Activated naive CD4-positive, alpha-beta T cell treated with anti-CD3 and anti-CD28 coated beads for 36 hours (primary cell): ENCODE measurements at regions not wholly inside any gene's neighbourhood (a gene's known extent, or its start where the extent isn't known, plus 50 kb on each side); places are given as distances from the start of the nearest gene placed in this dataset.
"Not testable (repeated sequence)": the region's sequence is repeated elsewhere in the genome, so short reads cannot be mapped to it uniquely, and the experiment has no call there.

ENCODE experiments used
- CTCF ChIA-PET: fragments of 350-600 bp; sonication (Branson Sonifier 250); formaldehyde crosslinking; loops from one replicate; lab custom pipeline; 2021; ENCODE audit warnings: antibody characterized with exemption; lab: Charles Lee
- DNase-seq: peaks from one replicate; pipeline ENCODE4 v3.0.0-alpha.2; 2020
- H3K27ac Mint-ChIP-seq: one replicate; pipeline ENCODE4 v1.8.0; 2021; ENCODE audit warnings: mild to moderate bottlenecking, mixed read lengths
- H3K27me3 Mint-ChIP-seq: one replicate; pipeline ENCODE4 v1.8.0; 2021; ENCODE audit warnings: low read depth, mixed read lengths
- H3K36me3 Mint-ChIP-seq: one replicate; pipeline ENCODE4 v1.8.0; 2021; ENCODE audit warnings: low read depth, mixed read lengths
- H3K4me1 Mint-ChIP-seq: one replicate; pipeline ENCODE4 v1.8.0; 2021; ENCODE audit warnings: low read depth, mixed read lengths
- H3K4me3 Mint-ChIP-seq: one replicate; pipeline ENCODE4 v1.8.0; 2021; ENCODE audit warnings: mild to moderate bottlenecking, moderate library complexity, mixed read lengths
- H3K9me3 Mint-ChIP-seq: one replicate; pipeline ENCODE4 v1.8.0; 2021; ENCODE audit warnings: mixed read lengths
- intact Hi-C: fragments of 100-400 bp; cut with micrococcal nuclease; formaldehyde crosslinking; loops from one replicate; pipeline ENCODE4 v1.15.1; 2023

DNA sequence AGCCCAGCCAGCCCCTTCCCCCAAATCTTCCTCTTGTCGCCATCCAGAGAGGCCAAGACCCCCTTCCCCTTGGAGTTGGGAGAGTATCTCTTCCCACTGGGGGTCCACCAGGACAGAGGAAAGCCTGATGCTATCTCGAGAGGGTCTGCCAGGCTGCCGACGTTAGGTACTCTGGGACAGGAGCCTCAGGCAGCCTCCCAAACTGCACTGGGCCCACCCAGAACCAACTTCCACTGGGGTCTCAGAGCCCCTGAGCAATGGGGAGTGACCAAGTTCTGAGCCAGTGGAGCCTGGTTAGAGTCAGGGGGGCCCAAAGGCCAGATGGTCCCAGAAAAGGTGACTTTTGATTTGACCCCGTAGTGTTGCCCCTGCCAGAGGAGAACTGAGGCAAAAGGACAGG is 189.1 kb downstream of the INHBB start:
- Mint-ChIP-seq H3K4me1 (no peaks in the 10 kb centered on the region), H3K27me3 (no peaks in the 10 kb centered on the region), H3K36me3 (no peaks in the 10 kb centered on the region), H3K4me3 (no peak overlapping the region), H3K27ac (no peak overlapping the region), H3K9me3 (no peaks in the 10 kb centered on the region)
- intact Hi-C loops, result no loop called here
- no peak for DNase-seq
- CTCF ChIA-PET, result no interaction called here

DNA sequence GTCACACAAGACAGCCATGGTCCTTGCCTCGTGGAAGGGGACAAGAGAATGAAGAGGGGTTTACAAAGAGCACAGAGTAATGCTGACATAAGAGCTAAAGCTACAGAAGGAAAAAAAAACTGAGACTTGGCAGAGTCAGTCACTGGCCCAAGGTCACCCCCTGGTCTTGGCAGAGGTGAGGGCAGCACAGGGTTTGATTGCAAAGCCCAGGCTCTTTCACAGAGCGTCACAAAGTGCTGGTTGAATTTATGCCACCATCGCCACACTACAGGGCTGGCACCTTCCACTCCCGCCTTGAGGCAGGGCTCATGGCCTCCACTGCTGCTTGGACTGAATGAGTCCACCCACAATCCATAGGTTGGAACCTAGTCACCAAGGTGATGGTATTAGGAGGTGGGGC is 190.2 kb downstream of the INHBB start:
- Mint-ChIP-seq H3K27me3 (no peaks in the 10 kb centered on the region), H3K27ac (no peak overlapping the region), H3K36me3 (no peaks in the 10 kb centered on the region), H3K4me1 (no peaks in the 10 kb centered on the region), H3K9me3 (no peaks in the 10 kb centered on the region), H3K4me3 (no peak overlapping the region)
- intact Hi-C loops, result no loop called here
- DNase-seq, result no peak
- CTCF ChIA-PET, result no interaction called here

DNA sequence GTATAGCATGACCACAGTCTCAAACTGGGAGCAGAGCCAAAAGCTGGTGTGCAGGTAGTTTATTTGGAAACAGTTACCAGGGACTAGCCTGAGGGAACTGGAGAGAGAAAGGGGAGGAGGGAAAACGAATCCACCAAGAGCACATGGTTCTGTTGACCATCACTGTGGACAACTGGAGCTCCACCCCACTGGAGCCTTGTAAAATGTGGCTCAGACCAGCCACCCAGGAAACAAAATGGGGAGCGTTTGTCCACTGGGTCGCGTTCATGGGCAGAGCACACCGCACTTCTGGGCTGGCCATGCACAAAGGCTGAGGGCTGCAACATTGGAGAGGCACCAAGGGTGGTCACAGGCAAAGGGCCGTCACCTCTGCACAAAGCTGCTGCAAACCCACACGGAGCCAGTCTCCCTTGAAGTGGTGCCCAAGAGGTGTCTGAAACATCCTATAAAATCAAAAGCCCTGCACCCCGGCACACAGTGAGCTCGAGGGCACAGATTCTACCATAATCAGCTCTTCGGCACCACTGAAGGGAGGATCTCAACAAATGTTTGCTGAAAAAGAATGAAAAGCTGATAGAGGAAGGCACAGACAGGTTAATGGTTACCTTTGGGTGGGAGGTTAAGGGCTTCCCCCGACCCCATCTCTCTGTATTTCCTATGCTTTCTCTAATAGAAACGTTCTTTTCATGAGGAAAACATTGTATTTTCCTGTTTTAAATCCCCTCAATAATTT is 192.9 kb downstream of the INHBB start:
- DNase-seq, result no peak
- intact Hi-C loops, result no loop called here
- Mint-ChIP-seq H3K9me3 (no peaks in the 10 kb centered on the region), H3K4me3 (no peak overlapping the region), H3K36me3 (no peaks in the 10 kb centered on the region), H3K4me1 (no peaks in the 10 kb centered on the region), H3K27ac (no peak overlapping the region), H3K27me3 (no peaks in the 10 kb centered on the region)
- CTCF ChIA-PET, result interaction anchor here (1.0 kb wide), 1 partner anchor 14 kb away, joined by 4 read pairs; no protein-coding TSS in a partner anchor

DNA sequence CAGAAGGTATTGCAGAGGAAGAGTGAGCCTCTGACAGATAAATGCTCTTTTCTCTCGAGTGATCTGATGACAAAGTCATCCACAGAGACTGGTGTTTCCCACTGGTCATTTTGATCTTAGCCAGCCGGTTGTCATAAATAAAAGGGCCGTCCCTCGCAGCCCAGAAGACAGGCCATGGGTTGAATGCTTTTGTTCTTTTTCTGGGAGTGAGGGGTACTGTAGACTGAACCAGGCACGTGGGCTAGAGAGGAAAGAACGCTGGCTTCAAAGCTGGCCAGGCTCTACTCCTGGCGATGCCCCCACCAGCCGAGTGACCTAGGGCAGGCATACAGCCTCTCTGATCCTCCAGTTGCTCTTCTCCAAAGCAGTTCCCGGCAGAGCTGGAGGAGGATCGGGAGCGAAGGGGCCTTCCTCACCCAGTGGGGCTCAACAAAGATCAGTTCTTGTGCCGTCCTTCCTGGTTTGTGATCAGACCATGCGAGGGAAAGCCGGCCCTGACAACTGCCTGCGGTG is 193.5 kb downstream of the INHBB start:
- CTCF ChIA-PET, result no interaction called here
- intact Hi-C loops, result no loop called here
- Mint-ChIP-seq H3K27me3 (no peaks in the 10 kb centered on the region), H3K9me3 (no peaks in the 10 kb centered on the region), H3K36me3 (no peaks in the 10 kb centered on the region), H3K4me1 (no peaks in the 10 kb centered on the region), H3K27ac (no peak overlapping the region), H3K4me3 (no peak overlapping the region)
- DNase-seq, result no peak

GRCh38 chr2:120539937-120540718 is 194.2 kb downstream of the INHBB start:
- Mint-ChIP-seq H3K4me1 (no peaks in the 10 kb centered on the region), H3K36me3 (no peaks in the 10 kb centered on the region), H3K27ac (no peak overlapping the region), H3K27me3 (no peaks in the 10 kb centered on the region), H3K4me3 (no peak overlapping the region), H3K9me3 (no peaks in the 10 kb centered on the region)
- intact Hi-C loops, result no loop called here
- DNase-seq, result no peak
- CTCF ChIA-PET, result no interaction called here

- no peaks in the 10 kb centered on the region for H3K4me1 Mint-ChIP-seq
- intact Hi-C loops, result no loop called here
- no peaks in the 10 kb centered on the region for H3K9me3 Mint-ChIP-seq
- CTCF ChIA-PET, result no interaction called here
- H3K4me3 Mint-ChIP-seq, result no peak overlapping the region
- no peak for DNase-seq
- H3K27me3 Mint-ChIP-seq, result no peaks in the 10 kb centered on the region
- no peaks in the 10 kb centered on the region for H3K36me3 Mint-ChIP-seq
- no peak overlapping the region for H3K27ac Mint-ChIP-seq
Measured at GRCh38 chr2:120540719-120541552, 194.7 kb upstream of the GLI2 start.

DNA sequence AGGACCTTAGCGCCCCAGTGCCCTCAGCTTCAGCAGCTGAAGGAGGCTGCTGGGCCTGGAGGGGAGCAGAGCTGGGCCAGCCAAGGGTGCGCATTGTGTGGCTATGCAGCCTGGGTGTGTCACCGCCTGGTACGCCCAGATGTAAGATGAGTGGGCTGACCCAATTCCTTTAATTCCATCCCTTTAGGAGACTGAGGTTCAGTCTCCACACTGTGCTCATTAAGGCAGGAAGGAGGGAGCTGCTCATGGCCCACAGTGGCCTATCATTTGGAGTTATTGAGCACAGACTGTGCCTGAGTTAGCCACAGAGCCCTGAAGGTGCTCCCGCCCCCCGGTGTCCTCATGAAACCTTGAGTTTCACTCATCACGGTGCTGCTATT is 194.1 kb upstream of the GLI2 start:
- DNase-seq, result no peak
- Mint-ChIP-seq H3K4me3 (no peak overlapping the region), H3K9me3 (no peaks in the 10 kb centered on the region), H3K4me1 (no peaks in the 10 kb centered on the region), H3K36me3 (no peaks in the 10 kb centered on the region), H3K27me3 (no peaks in the 10 kb centered on the region), H3K27ac (no peak overlapping the region)
- CTCF ChIA-PET, result no interaction called here
- intact Hi-C loops, result no loop called here

DNA sequence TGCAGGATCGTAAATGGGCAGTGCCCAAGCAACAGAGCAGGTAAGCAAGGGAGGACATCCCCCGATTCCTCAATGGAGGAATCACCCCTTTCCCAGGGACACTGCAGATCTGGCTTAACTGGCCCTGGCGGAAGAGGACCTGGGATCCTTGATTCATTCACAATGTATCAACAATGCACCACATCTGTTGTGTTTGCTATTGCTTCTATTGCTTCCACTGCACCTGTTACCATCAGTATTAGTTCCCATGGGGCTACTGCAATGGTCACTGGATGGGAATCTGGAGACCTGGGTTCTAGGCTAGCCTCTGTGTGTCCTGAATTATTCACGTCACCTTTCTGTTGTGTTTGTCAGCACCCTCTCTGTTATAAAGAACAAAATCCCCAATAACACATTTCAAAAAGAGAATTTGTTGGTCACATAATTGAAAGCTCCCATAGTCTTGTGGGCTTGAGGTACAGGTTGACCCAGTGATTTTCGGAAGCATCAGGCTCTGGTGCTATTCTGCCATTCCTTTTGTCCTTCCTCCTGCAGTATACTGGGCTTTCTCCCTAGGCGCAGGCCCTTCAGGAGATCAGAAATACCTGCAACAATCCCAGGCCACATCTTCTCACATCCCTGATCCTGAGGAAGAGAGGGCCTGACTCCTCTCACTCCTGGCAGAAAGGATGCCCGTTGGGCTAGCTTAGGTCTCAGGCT is 193.5 kb upstream of the GLI2 start:
- Mint-ChIP-seq H3K27ac (no peak overlapping the region), H3K9me3 (no peaks in the 10 kb centered on the region), H3K4me1 (no peaks in the 10 kb centered on the region), H3K4me3 (no peak overlapping the region), H3K27me3 (no peaks in the 10 kb centered on the region), H3K36me3 (no peaks in the 10 kb centered on the region)
- no peak for DNase-seq
- CTCF ChIA-PET, result no interaction called here
- intact Hi-C loops, result no loop called here

DNA sequence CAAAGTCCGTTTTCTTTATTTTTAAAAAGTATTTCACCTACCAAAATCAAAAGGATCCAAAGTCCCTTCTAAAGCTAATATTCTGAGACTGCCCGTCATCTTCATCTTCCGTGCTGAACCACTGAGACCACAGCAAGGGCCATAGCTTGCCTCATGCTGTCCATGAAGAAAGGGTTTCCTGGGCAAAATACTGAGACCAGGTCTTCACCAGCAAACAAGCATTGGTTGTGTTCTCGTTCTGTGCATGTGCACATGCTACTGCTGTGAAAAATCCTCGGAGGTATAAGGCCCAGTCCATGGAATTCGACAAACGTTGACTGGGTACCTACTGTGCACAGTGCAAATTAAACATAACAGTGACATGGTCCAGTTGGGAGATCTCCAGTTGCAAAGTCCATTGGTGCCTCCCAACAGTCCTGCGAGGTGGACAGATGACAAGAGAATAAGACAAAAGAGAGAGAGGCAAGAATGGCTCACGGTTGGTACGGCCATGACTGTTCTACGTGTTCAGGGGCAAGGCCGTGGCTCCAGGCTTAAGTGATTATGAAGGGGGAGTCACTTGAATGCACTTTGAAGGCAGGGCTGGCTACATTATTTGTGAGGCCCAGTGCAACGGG is 192.6 kb upstream of the GLI2 start:
- Mint-ChIP-seq H3K4me3 (no peak overlapping the region), H3K36me3 (no peaks in the 10 kb centered on the region), H3K4me1 (no peaks in the 10 kb centered on the region), H3K27me3 (no peaks in the 10 kb centered on the region), H3K27ac (no peak overlapping the region), H3K9me3 (no peaks in the 10 kb centered on the region)
- DNase-seq, result no peak
- intact Hi-C loops, result no loop called here
- CTCF ChIA-PET, result no interaction called here

DNA sequence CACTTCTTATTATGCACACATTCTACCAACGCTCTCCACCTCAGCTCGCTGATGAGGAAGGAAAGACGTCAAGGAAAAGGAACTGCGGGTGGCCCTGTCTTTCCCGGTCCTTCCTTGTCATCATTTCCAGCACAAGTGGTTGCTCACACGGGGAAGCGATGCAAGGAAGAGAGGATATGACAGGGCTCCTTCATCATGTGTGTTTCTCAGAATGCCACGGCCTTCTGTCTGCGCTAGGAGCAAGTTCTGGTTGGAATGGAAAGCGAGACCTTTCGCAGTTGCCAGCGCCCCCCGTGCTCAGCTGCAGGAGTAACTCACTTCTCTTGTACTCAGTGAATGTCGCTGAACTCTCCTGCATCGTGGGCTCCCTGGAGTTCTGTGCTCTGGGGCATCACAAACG is 191.8 kb upstream of the GLI2 start:
- H3K27me3 Mint-ChIP-seq, result no peaks in the 10 kb centered on the region
- H3K27ac Mint-ChIP-seq, result no peak overlapping the region
- no peaks in the 10 kb centered on the region for H3K9me3 Mint-ChIP-seq
- intact Hi-C loops, result no loop called here
- H3K4me3 Mint-ChIP-seq, result no peak overlapping the region
- CTCF ChIA-PET, result no interaction called here
- no peak for DNase-seq
- no peaks in the 10 kb centered on the region for H3K36me3 Mint-ChIP-seq
- H3K4me1 Mint-ChIP-seq, result no peaks in the 10 kb centered on the region

- H3K4me1 Mint-ChIP-seq, result no peaks in the 10 kb centered on the region
- DNase-seq, result no peak
- intact Hi-C loops, result no loop called here
- no peak overlapping the region for H3K27ac Mint-ChIP-seq
- H3K4me3 Mint-ChIP-seq, result no peak overlapping the region
- no peaks in the 10 kb centered on the region for H3K9me3 Mint-ChIP-seq
- H3K36me3 Mint-ChIP-seq, result no peaks in the 10 kb centered on the region
- H3K27me3 Mint-ChIP-seq, result no peaks in the 10 kb centered on the region
- CTCF ChIA-PET, result no interaction called here
Measured at GRCh38 chr2:120544522-120544921, 191.1 kb upstream of the GLI2 start.

DNA sequence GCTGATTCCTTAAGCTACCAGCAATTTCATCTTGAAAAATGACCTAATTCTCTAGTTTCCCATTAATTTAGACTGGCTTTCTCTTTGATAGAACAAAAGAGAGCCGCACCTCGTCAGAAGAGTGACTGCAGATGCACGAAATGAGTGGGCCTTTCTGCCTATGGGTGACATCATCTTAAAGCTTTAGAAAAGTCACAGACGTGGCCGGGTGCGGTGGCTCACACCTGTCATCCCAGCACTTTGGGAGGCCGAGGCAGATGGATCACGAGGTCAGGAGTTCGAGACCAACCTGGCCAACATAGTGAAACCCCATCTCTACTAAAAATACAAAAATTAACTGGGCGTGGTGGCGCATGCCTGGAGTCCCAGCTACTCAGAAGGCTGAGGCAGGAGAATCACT is 190.7 kb upstream of the GLI2 start:
- intact Hi-C loops, H3K9me3 Mint-ChIP-seq, CTCF ChIA-PET, H3K4me3 Mint-ChIP-seq, H3K36me3 Mint-ChIP-seq, H3K27me3 Mint-ChIP-seq, DNase-seq, H3K4me1 Mint-ChIP-seq, H3K27ac Mint-ChIP-seq: not testable (repeated sequence)
